Keratinocyte (primary cell): ENCODE measurements at regions not wholly inside any gene's neighbourhood (a gene's known extent, or its start where the extent isn't known, plus 50 kb on each side); places are given as distances from the start of the nearest gene placed in this dataset.

ENCODE experiments used
- DNase-seq: peaks from one replicate; pipeline ENCODE4 v3.0.0-alpha.2; 2011; ENCODE audit warnings: low read depth, missing footprints, low spot score
- FAIRE-seq: peaks from 2 replicates; lab custom pipeline; 2011; peaks lifted over from hg19 to GRCh38; lab: Jason Lieb, UNC
- H2AFZ ChIP-seq: 2 replicates; pipeline ENCODE4 v1.6.0; 2012; ENCODE audit warnings: low read length, control low read depth, inconsistent platforms; ENCODE audit not compliant: control insufficient read depth
- H3K27ac ChIP-seq: 2 replicates; pipeline ENCODE4 v1.5.1; 2011; ENCODE audit warnings: low read length; ENCODE audit not compliant: control insufficient read depth, insufficient read depth
- H3K27me3 ChIP-seq: 3 replicates; pipeline ENCODE4 v1.6.0; 2011; ENCODE audit warnings: low read length; ENCODE audit not compliant: control insufficient read depth, insufficient read depth; ENCODE audit errors: extremely low read depth
- H3K36me3 ChIP-seq, 2 experiments: 2 replicates in 1 of 2; 3 replicates in 1 of 2; pipeline ENCODE4 v1.5.1; 2011; ENCODE audit warnings: low read length in 2 of 2, mild to moderate bottlenecking in 1 of 2; ENCODE audit not compliant: control insufficient read depth in 2 of 2, insufficient read depth in 2 of 2; ENCODE audit errors: extremely low read depth in 1 of 2
- H3K4me1 ChIP-seq: 3 replicates; pipeline ENCODE4 v1.5.1; 2011; ENCODE audit warnings: low read length; ENCODE audit not compliant: control insufficient read depth, insufficient read depth; ENCODE audit errors: extremely low read depth
- H3K4me2 ChIP-seq: 3 replicates; pipeline ENCODE4 v1.6.0; 2011; ENCODE audit warnings: low read depth, low read length; ENCODE audit not compliant: control insufficient read depth, insufficient read depth; ENCODE audit errors: extremely low read depth
- H3K4me3 ChIP-seq, 3 experiments: fragments of 200-600 bp in 1 of 3; sonication (generic) in 1 of 3; 2 replicates in 2 of 3; 3 replicates in 1 of 3; pipeline ENCODE4 v1.5.1; 2011 to 2016; ENCODE audit warnings: low read length in 3 of 3, mild to moderate bottlenecking in 3 of 3, control low read depth in 2 of 3, inconsistent platforms in 1 of 3, low read depth in 1 of 3, mixed read lengths in 1 of 3, mixed run types in 1 of 3, moderate library complexity in 1 of 3; ENCODE audit not compliant: control insufficient read depth in 2 of 3, insufficient read depth in 2 of 3; ENCODE audit errors: extremely low read depth in 1 of 3
- H3K79me2 ChIP-seq: 2 replicates; pipeline ENCODE4 v1.6.0; 2012; ENCODE audit warnings: low read length; ENCODE audit not compliant: control insufficient read depth, insufficient read depth
- H3K9ac ChIP-seq: 3 replicates; pipeline ENCODE4 v1.6.0; 2011; ENCODE audit warnings: low read length; ENCODE audit not compliant: control insufficient read depth, insufficient read depth; ENCODE audit errors: extremely low read depth
- H3K9me1 ChIP-seq: 3 replicates; pipeline ENCODE4 v1.6.0; 2011; ENCODE audit warnings: low read length; ENCODE audit not compliant: control insufficient read depth, insufficient read depth; ENCODE audit errors: extremely low read depth
- H3K9me3 ChIP-seq: 2 replicates; pipeline ENCODE4 v1.5.1; 2012; ENCODE audit warnings: low read depth, low read length; ENCODE audit not compliant: control insufficient read depth
- H4K20me1 ChIP-seq: 3 replicates; pipeline ENCODE4 v1.6.0; 2011; ENCODE audit warnings: low read length; ENCODE audit not compliant: control insufficient read depth, insufficient read depth; ENCODE audit errors: extremely low read depth
- EZH2 ChIP-seq: IDR thresholded peaks from one replicate; pipeline ENCODE4 v1.6.1; 2012; ENCODE audit warnings: inconsistent platforms, mild to moderate bottlenecking, low read length, moderate library complexity
- dilution Hi-C: fragments of 300-500 bp; cut with MboI; formaldehyde crosslinking; loops from one replicate; pipeline ENCODE4 v1.7.0; 2020; ENCODE audit warnings: low sequenced_read_pairs; ENCODE audit not compliant: extremely low pct_ligation_motif_present
- TF ChIP-seq, protein P1 (sequence below), 3 experiments: IDR thresholded peaks in 1 of 3; conservative IDR thresholded peaks in 1 of 3; optimal IDR thresholded peaks in 1 of 3; 2 replicates in 2 of 3; 3 replicates in 1 of 3; pipeline versions ENCODE3 to v1.5.1; 2011; ENCODE audit warnings: low read length in 3 of 3, mild to moderate bottlenecking in 3 of 3, moderate library complexity in 2 of 3, control low read depth in 1 of 3, inconsistent platforms in 1 of 3; ENCODE audit not compliant: insufficient read depth in 2 of 3; ENCODE audit errors: extremely low read depth in 1 of 3

DNA sequence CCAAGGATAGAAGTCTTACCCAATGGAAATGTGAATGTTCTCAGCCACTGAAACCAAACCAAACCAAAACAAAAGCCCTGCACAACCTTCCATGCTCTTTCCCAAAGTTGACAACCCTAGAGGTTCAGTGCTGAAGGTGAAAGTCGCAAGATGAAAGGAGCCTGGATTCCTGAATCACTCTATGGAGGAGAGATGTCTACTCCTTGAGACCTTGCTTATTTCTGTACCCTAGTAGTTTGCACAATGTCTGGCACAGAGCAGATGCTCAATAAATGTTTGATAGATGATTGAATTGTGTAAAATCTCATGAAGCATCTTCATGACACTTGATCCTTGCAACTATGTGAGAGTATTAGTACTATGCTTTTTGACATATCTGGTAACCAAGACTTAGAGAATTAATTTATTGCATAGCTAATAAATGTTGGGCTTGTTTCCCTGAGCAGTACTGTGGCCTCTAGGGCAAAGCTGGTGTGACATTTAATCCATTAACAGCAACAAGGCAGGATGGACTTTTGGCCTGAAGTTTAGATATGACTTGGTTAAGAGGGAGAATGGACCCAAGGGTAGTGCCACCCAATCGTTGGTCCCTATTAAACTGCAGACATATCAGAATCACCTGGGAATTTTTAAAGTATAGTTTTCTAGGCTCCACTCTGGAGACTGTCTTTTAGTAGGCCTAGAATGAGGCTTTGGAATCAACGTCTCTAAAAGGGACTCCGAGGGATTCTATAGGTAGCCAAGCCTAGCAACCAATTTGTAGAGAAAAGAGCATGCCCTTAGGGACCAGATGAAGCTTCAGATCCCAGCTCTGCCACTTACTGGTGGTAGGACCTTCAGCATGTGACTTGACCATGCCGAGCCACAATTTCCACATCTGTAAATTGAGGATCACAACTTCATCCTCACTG lies 145.9 kb downstream of the DDX1 start:
- DNase-seq (no peak), FAIRE-seq (no peak)
- Histone ChIP-seq H3K79me2 (no peaks in the 10 kb centered on the region), H4K20me1 (no peaks in the 10 kb centered on the region), H3K9me1 (no peaks in the 10 kb centered on the region), H3K36me3 (no peaks in the 10 kb centered on the region), H3K4me2 (no peak overlapping the region), H3K4me1 (no peaks in the 10 kb centered on the region), H2AFZ (no peak overlapping the region), H3K9ac (no peak overlapping the region), H3K27ac (no peak overlapping the region), H3K27me3 (peaks cover 28% of the 10 kb centered on the region), H3K9me3 (no peaks in the 10 kb centered on the region), H3K4me3 (no peak overlapping the region)
- dilution Hi-C loops, result no loop called here
- no peak for TF ChIP-seq EZH2
- TF ChIP-seq, protein P1, sequence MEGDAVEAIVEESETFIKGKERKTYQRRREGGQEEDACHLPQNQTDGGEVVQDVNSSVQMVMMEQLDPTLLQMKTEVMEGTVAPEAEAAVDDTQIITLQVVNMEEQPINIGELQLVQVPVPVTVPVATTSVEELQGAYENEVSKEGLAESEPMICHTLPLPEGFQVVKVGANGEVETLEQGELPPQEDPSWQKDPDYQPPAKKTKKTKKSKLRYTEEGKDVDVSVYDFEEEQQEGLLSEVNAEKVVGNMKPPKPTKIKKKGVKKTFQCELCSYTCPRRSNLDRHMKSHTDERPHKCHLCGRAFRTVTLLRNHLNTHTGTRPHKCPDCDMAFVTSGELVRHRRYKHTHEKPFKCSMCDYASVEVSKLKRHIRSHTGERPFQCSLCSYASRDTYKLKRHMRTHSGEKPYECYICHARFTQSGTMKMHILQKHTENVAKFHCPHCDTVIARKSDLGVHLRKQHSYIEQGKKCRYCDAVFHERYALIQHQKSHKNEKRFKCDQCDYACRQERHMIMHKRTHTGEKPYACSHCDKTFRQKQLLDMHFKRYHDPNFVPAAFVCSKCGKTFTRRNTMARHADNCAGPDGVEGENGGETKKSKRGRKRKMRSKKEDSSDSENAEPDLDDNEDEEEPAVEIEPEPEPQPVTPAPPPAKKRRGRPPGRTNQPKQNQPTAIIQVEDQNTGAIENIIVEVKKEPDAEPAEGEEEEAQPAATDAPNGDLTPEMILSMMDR (optimal IDR thresholded peaks at IDR 0.05 in 1 of 3, IDR thresholded peaks at IDR 0.05 in 1 of 3, conservative IDR thresholded peaks at IDR 0.05 in 1 of 3; ENCODE audit: extremely low read depth in 1 of 3, insufficient read depth in 2 of 3, low read length in 3 of 3), result no peak

DNA sequence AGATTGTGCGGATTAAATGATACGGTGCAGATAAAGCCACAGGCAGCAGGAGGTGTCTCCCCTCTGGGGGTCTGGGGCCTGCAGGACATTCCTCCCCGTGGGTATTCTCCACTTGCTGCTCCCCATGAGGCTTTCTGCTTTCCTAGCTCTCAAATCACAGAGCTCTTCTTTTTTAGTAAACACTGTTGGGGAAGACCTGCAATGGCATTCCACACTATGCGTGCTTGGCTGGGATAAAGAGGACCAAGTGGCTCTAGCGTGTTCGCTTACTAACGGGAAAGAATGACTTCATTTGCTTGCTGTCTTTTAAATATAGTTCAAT lies 146.5 kb downstream of the DDX1 start:
- FAIRE-seq, result no peak
- Histone ChIP-seq H3K79me2 (no peaks in the 10 kb centered on the region), H3K4me3 (no peak overlapping the region), H3K9me3 (no peaks in the 10 kb centered on the region), H4K20me1 (no peaks in the 10 kb centered on the region), H3K27ac (no peak overlapping the region), H3K36me3 (no peaks in the 10 kb centered on the region), H3K4me1 (no peaks in the 10 kb centered on the region), H3K9me1 (no peaks in the 10 kb centered on the region), H3K27me3 (peaks cover 28% of the 10 kb centered on the region), H3K4me2 (no peak overlapping the region), H2AFZ (no peak overlapping the region), H3K9ac (no peak overlapping the region)
- DNase-seq, result no peak
- dilution Hi-C loops, result no loop called here
- TF ChIP-seq EZH2, result no peak

DNA sequence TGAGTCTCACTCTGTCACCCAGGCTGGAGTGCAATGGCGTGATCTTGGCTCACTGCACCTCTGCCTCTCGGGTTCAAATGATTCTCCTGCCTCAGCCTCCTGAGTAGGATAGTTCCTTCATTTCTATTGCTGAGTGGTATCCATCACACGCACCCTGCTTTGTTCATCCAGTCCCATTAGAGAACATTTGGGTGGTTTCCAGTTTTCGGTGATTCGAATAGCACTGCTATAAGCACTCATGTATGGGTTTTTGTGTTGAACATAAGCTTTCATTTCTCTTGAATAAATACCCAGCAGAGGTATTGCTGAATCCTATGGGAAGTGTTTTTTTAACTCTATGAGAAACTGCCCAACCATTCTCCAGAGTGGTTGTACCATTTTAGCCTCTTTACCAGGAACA lies 147.3 kb downstream of the DDX1 start:
- dilution Hi-C loops, result no loop called here
- Histone ChIP-seq H4K20me1 (no peaks in the 10 kb centered on the region), H3K4me1 (no peaks in the 10 kb centered on the region), H3K36me3 (no peaks in the 10 kb centered on the region), H3K9me1 (no peaks in the 10 kb centered on the region), H3K79me2 (no peaks in the 10 kb centered on the region), H3K27me3 (peaks cover 25% of the 10 kb centered on the region), H3K4me3 (no peak overlapping the region), H3K4me2 (no peak overlapping the region), H2AFZ (no peak overlapping the region), H3K27ac (no peak overlapping the region), H3K9me3 (no peaks in the 10 kb centered on the region), H3K9ac (no peak overlapping the region)
- DNase-seq (no peak), FAIRE-seq (no peak)
- TF ChIP-seq, protein P1 (optimal IDR thresholded peaks at IDR 0.05 in 1 of 3, IDR thresholded peaks at IDR 0.05 in 1 of 3, conservative IDR thresholded peaks at IDR 0.05 in 1 of 3; ENCODE audit: extremely low read depth in 1 of 3, insufficient read depth in 2 of 3, low read length in 3 of 3), result no peak
- TF ChIP-seq EZH2, result no peak
